Fibroblast of peridontal ligament (primary cell): ENCODE measurements at regions not wholly inside any gene's neighbourhood (a gene's known extent, or its start where the extent isn't known, plus 50 kb on each side); places are given as distances from the start of the nearest gene placed in this dataset.
A peak's percentile ranks its signal among the peaks of the same experiment; 100 is the strongest.

Experiments
- DNase-seq: peaks from one replicate; pipeline ENCODE4 v3.0.0-alpha.2; 2010; ENCODE audit errors: extremely low read depth

DNA sequence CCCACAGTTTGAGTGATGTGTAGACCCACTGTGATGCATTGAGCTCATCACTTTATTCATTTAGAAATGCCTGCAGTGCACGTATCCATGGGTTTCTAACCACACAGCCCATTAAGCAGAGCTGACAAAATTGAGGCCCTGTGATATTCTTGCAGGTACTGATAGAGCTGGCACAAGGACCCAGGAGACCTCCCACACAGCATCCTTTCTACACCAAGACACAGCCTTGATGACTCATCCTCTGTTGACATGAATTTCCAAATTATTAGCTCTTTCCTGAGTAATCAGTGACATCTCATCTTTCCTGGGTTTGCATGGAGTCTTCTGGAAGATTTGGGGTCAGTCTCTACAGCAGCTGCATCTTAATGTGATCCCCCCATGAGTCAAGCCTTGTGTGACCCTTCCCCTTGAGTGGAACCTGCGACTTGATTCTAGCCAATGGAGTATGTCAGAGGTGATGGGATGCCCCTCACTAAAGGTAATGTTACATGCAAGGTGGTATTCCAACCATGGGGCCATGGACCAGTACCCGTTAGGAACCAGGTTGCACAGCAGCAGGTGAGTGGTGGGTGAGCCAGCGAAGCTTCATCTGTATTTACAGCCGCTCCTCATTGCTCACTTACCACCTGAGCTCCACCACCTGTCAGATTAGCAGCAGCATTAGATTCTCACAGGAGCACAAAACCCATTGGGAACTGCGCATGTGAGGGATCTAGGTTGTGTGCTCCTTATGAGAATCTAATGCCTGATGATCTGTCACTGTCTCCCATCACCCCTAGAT lies 181.1 kb upstream of the ARL4C start:
- DNase-seq, result no peak

DNA sequence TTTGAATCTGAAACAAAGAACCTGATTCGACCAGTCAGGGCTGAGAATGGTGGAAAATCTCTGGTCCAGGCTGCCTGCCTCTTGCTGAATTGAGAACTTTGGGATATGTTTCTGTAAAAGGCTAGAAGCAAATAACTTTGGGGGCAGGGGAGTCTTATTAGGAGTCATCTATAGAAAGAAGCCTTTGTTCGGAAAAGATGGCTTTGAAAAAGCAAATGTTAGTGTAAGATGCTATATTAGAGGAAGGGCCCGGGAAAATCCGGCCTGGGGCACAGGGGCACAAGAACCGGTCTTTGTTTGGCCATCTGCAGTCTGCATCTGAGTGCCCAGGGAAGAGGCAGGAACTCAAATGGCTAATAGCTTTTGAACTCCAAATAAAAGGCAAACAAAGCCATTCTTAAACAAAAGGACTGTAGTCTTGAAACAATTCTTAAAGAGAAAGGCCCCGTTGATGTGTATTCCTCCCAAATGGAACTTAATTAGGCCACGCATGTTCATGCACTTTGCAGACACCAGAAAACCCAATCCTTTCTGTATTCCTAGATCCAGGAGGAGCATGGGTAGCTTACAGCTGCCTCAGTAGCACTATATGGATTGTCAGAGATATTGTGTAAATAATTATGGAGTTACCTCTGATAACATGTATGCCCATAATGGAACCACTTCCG lies 180.0 kb upstream of the ARL4C start:
- no peak for DNase-seq

DNA sequence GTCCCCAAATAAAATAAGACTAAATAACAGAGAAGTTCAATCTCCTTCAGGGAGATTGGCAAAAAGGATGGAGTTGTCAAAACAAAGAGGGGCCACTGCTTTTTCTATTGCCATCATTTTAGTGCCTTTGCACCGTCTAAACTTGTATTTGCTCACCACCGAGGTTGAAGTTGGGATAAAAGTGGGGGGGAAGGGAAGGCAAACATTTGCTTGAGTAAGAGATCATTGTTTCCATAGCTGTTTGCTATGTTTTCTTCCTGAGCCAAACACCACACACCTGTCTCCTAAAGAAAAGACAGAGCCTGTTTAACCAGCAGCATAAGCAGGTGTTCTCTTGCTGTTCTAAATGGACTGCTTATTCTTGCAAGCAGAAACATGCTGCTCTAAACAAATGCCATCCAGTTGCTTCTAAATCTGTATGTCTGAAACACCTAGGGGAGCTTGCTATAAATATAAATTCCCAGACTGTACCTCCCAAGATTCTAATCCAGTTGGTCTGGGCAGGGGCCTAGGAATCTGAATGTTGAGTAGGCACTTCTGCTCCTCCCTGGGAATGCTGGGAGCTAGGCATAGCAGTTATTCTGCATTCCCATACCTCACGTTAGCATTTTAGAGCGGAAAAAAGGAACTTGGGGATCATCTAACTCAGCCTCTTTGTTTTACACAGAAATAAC lies 179.4 kb upstream of the ARL4C start:
- no peak for DNase-seq

DNA sequence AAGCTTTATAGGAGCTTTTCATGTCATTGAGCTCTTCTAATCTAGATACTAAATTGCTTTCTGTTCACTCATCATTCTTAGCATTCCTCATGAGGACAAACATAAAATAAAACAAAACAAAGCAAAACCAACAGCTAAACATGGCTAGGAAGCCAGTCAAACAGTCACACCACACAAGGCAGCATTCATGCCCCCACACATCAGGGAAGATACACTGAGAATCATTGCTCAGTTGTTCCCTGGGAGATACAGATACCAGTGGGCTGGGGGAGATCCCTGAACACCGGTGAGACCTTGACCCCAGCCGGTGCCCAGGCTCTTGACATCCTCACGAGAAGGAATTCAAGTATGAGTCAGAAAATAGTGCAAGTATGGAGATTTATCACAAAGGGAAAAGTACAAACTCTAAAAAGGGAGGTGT lies 177.9 kb upstream of the ARL4C start:
- peak; percentile 62 for DNase-seq

DNA sequence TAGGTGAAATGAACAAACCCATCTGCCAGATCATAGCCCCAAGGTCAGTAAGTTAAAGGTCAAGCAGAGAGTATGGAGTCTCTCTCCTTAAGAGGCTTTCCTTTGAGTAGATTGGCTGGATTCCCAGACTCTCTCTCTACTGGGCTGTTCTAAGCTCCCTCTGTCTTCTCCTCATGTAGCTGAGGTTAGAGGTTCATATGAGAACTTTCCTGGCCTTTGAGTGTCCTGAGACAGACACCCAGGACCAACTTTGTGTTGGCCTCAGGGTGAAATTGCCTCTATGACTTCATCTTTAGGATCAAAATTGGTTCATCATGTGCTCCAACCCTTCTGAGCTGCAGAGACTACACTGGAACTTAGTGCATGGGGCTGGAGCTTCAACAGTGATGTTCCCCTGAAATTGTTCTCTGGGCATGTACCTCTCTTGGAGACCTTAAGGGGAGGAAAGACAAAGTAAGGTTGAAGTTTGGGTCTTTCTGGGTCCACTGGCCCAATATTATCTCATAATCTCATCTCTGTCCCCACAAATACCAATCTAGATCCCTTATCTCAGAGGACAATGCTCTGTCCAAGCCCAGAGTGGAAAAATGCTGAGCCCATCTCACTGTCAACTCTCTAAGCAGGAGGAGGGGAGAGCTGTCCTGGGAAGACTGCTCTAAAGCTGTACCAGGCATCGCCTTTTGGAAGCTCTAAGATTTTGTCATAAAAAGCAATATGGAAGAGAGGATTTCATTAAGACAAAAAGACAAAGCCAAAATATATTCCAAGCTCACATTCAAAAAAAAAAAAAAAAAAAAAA lies 177.3 kb upstream of the ARL4C start:
- DNase-seq, result peak; percentile 32

DNA sequence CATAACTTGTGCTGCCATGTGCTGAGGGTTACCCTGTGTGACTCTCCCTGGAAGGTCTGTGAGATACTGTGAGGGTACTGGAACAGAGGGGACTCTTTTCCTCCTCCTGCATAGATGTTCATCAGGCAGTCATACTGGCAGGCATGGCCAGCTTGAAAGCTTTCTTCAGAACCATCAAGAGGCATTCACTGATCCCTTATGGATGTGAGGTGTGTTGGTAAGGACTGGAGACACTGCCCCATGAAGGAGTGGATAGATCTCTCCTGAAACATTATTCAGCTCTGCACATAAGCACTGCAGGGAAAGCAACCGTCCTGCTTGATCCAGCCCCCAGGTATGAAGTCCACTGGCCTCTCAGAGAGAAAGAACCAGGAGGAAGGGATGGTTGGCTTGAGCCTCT lies 176.6 kb upstream of the ARL4C start:
- DNase-seq, result no peak

DNA sequence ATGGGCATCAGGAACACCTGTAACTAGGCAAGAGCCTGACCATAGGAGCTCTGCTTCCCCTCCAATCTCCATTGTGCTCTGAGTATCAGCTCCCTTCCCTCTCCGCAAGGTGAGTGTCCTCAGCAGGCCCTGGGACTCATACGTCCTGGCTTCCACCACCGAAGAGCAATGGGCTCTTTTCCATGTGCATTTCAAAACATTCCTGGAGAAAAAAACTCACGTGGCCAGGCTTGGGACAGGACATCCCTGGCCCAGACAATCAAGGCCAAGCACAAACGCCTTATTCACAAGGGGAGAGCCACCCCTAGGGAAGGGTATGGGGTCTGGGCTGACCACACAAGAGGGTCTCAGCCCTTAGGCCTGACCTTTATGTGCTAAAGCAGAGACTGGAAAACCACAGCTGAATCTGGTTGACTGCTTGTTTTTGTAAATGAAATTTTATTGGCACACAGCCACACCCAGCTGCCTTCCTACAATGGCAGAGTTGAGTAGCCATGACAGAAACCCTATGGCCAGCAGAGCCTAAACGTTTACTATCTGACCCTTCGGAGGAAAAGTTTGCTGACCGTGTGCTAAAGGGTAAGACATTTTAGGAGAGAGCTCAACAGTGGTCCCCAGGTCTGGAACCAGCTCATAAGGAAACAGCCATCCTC lies 175.7 kb upstream of the ARL4C start:
- no peak for DNase-seq

DNA sequence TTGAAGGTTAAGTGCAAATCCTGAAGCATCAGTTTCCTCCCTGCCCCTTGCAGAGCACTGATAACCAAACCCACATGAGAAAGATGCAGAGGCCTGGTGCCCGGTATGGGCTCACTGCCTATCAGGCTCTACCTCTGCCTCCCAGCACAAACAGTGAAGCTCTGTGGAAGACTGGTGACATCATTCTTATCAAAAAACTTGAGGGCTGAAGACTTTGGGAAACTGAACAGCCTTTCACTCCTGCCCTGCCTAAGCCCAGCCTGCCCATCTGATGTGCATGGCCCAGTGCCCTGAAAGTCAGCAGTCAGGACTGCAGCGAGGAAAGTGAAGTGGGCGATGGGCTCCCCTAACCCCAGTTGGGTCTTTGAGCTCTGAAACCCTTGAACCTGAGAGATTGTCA lies 174.8 kb upstream of the ARL4C start:
- no peak for DNase-seq

DNA sequence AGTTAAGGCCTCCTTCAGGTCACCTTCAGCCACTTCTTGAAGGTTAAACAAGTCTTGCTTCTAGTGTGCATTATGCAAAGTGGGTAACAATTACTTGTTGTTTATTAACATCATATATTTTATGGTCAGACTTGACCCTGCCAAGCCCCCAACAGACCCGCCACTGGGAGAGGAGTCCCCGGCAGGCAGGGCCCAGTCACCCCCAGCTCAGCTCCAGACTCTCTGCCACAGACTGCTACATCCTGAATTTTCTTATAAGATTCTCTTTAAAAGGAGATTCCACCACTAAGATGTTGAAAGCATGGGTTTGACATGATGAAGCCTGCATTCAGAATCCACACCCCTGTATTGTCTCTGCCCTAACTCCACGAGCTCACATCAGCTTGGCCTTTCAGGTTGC lies 174.3 kb upstream of the ARL4C start:
- DNase-seq, result no peak

DNA sequence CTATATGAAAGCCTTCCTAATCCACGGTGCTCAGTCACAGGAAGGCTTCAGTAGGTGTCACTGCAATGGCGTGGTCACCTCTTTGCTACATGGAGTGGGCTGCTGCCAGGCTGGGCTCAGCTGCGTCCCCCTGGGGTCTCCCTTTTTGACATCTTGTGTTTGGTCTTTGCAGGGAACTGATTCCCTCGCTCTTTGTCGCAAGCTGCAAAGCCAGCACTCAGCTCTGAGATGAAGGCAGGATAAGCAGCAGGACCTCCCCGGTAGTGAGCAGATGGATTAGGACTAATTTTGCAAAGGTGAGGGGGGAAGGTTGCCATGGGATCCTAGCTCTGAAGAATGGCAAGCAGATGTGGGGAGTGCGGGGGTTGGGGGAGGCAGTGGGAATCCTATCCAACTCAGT lies 173.9 kb upstream of the ARL4C start:
- no peak for DNase-seq

DNA sequence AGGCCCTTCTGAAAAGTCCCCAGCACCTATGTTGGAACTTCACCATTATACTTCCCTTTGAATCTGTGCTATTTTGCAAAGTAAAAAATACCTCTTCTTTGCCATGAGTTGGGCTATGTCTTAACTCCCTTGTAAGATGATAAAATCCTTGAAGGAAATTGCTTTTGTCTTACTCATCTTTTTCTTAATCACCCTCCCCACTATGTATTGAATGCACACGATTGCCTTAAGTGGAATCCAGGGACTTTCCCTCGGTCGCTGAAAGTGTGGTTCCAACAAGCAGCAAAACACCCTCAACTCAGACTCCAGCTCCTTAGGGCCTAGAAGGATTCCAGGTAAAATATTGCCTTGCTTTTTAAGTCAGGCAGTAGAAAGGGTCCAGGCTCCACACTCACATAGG lies 173.2 kb upstream of the ARL4C start:
- peak; percentile 70 for DNase-seq

DNA sequence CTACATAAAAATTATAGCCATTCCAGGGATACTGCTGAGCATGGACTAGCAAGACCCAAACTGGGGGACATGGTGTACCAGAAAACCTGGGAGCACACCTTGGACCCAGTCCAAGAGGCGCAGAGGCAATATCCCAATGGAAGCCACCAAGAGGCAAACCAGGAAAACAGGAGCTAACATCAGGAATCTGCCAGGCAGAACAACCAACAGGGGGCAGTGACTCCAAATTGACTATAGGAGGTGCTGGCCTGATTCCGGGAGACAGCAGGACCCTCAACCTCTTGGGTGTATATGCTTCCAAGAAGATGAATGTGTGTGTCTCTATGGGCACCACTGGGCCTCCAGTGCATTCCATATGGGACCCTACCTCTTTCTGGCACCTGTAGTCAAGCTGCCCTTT lies 172.7 kb upstream of the ARL4C start:
- no peak for DNase-seq

DNA sequence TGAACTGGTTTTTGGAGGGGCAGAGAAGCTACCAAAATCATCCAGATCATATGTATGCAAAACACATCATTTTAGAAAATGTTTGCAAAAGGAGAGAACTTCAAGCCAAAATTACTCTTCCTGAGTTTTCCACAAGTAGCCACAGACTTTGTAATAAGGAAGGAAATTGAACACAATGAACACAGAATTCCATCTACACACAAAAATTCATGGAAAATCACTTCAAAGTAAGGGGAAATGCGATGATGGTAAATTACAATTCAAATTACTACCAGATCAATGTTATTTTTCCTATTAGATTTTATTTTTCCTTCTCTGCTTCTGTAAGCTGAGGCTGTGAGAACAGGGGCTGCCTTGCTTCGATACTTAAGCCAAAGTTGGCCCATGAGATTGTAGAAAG lies 172.1 kb upstream of the ARL4C start:
- no peak for DNase-seq

DNA sequence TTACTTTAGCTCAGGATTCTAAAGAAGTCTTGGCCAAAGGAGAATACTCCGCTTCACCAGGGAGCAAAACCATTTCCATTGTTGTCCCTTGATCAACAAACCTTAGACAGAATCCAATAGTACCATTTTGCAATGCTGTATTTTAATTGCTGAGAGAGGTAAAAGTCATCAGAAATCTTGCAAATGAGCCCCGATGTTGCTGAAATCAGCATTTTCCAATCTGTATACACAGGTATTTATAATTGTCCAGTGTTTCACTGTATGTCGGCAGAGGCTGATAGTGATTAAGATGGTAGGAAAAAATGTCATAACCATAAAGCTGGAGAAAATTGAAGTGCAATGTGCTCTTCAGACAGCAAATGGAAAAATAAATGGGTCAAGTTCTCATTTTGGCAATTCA lies 170.0 kb upstream of the ARL4C start:
- DNase-seq, result no peak

DNA sequence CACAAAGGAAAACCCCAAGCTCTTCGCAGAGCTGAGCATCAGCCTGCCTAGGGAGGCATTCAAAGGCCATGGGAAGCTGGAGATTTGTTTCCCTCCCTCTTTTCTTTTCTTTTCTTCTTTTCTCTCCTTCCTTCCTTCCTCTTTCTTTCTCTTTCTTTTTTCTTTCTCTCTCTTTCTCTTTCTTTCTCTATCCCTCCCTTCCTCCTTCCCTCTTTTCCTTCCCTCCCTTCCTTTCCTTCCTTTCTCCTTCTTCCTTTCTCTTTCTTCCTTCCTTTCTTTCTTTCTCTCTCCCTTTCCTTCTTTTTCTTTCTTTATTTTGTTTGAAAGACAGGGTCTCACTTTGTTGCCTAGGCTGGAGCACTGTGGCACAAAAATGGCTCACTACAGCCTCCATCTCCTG lies 168.4 kb upstream of the ARL4C start:
- DNase-seq, result no peak

DNA sequence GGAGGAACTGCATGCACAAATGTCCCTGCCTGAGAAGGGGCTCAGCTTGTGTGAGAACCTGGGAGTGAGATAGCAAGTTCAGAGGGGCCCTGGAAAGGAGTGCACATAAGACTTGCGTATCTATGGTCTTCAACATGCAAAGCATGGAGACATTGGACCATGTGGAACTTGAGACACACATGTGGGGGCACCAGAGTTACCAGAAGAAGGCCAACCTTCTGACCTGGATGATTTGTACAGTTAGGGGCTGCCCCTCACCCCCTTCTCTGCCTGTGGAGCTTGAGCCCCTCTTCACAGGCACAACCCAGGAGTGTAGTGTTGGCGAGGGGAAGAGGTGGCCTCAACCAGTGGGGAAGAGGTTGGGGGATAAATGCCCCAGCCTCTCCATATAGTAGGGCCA lies 165.0 kb upstream of the ARL4C start:
- DNase-seq, result no peak

DNA sequence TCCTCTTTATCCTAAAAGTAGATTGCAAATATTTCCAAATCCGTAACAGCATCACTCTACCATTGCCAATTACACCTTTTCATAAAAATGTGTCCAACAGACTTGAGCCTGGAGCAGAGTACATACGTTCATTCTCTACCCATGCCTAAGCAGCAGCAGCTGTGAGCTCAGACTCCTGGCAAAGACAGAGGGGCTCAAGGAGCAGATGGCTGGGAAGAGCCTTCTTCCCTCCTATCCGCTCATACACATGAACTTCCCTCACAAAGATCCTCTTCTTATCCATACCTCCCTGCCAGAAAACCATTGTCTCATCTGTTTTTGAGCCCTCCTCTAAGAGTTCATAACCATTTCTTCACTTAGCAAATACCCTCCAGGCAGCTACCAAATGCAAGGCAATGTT lies 164.3 kb upstream of the ARL4C start:
- no peak for DNase-seq

DNA sequence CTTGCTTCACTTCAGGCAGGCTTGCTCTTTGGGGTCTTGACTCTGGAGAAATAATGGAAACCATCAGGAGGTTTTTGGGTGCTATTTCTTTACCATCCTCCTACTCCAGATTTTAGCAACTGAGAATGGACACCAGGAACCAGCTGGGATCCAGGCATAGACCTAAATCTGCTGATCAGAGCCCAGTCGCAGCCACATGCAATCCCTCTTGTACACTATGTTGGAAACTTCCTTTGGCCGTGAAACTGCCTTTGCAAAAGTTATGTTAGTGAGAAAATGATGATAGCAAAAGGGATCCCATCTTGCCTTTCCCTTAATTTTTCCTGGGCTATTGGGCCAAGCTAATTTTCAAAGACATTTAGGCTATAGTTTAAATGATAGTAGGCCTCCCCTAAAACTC lies 158.8 kb upstream of the ARL4C start:
- DNase-seq, result no peak

DNA sequence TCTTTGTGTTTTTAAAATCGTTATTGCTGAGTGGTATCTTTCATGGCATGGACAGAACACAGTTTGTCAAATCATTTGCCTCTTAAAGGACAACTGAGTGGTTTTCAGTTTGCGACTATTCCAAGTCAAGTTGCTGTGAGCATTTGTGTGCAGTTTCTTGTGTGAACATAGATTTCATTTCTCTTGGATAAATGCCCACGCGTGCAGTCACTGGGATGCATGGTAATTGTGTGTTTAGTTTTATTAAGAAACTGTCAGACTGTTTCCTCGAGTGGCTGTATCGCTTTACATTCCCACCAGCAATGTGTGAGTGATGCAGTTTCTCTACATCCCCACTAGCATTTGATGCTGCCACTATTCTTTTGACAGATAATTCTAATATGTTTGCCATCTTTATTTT lies 154.0 kb upstream of the ARL4C start:
- no peak for DNase-seq

DNA sequence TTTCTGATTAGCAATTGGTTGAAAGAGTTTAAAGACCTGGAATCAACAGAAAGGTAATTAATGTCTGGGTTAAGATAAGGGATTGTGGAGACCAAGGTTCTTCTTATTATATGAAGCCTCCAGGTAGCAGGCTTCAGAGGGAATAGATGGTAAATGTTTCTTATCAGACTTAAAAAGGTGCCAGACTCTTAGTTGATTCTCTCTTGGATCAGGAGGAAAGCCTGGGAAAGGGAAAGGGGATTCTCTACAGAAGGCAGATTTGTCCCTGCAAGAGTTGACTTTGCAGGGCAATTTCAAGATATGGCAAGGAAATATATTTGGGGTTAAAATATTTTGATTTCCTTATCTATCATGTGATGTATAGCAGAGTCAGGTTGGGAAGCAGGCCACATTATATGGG lies 153.1 kb upstream of the ARL4C start:
- DNase-seq, result no peak

DNA sequence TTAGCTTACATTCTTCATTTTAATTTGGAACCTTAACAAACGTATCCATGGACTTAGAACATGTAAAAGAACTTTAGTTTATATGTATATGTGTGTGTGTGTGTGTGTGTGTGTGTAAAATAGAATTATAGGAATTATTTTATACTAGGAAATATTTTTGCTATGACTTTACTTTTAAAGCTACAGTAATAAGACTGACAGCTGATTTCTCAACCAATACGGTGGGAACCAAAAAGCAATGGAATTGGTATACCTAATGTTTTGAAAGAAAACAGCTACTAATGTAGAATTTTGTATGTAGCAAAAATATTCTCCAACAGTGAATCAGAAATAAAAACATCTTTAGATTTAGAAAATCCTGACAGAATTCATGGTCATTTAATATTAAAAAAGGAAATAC lies 146.5 kb upstream of the ARL4C start:
- no peak for DNase-seq

DNA sequence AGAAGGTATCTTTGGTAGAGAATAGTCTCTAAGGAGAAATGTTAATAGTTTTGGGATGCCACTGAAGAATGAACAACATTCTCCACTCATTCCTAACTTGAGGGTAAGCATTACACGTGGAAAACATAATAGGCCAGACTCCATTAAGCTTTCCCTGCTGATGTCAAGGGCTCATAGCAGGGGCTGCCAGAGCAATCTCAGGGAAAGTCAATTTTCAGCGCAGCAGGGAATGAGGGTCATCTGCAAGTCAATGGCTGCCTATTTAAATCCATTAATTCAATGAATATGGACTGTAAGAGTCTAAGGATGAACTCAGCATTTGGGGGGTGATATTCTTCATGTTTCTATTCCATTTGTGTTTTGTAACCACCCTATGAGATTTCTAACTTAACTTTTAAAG lies 144.2 kb upstream of the ARL4C start:
- no peak for DNase-seq
